Fibroblast of the aortic adventitia (primary cell): ENCODE measurements at regions not wholly inside any gene's neighbourhood (a gene's known extent, or its start where the extent isn't known, plus 50 kb on each side); places are given as distances from the start of the nearest gene placed in this dataset.

Source experiments
- DNase-seq: peaks from one replicate; pipeline ENCODE4 v3.0.0-alpha.2; 2010; ENCODE audit warnings: low read depth
- H3K4me3 ChIP-seq: 2 replicates; pipeline ENCODE4 v1.5.1; 2011; ENCODE audit warnings: low read depth, mild to moderate bottlenecking, control low read depth, low read length, moderate library complexity
- CTCF ChIP-seq: IDR thresholded peaks from 2 replicates; pipeline ENCODE4 v1.5.1; 2011; ENCODE audit warnings: mild to moderate bottlenecking, low read length, control low read depth, inconsistent platforms; ENCODE audit not compliant: insufficient read depth

DNA sequence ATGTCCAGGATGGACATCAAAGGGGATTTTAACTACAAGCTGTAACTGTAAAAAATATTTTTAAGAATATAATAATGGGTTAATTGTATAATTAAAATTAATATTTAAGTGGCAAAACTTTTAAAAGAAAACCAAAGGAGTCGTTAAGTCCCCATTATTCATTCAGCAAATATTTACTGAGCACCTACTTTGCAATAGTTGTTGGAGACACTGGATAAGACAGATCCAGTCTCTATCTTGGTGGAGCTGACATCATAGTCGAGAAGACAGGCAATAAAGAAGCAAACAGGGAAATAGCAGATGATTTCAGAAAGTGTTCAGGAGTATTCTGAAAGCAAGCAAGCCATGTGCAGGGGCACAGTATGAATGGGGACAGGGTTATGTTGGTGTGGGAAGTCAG lies 137.0 kb downstream of the CEBPB start:
- no peak for DNase-seq
- no peak for TF ChIP-seq CTCF
- H3K4me3 ChIP-seq: no peak overlapping the region

- DNase-seq: no peak
- TF ChIP-seq CTCF: no peak
Observed at GRCh38 chr20:50328222-50328979, 137.8 kb downstream of the CEBPB start.

GRCh38 chr20:50328996-50329898 lies 138.6 kb downstream of the CEBPB start:
- H3K4me3 ChIP-seq: no peak overlapping the region
- TF ChIP-seq CTCF: no peak
- DNase-seq: no peak

More at GRCh38 chr20:50328222-50328979, 137.8 kb downstream of the CEBPB start:
- no peak overlapping the region for H3K4me3 ChIP-seq

- H3K4me3 ChIP-seq: no peak overlapping the region
- DNase-seq: no peak
- TF ChIP-seq CTCF: no peak
Observed at GRCh38 chr20:50329981-50330503, 139.4 kb downstream of the CEBPB start.

DNA sequence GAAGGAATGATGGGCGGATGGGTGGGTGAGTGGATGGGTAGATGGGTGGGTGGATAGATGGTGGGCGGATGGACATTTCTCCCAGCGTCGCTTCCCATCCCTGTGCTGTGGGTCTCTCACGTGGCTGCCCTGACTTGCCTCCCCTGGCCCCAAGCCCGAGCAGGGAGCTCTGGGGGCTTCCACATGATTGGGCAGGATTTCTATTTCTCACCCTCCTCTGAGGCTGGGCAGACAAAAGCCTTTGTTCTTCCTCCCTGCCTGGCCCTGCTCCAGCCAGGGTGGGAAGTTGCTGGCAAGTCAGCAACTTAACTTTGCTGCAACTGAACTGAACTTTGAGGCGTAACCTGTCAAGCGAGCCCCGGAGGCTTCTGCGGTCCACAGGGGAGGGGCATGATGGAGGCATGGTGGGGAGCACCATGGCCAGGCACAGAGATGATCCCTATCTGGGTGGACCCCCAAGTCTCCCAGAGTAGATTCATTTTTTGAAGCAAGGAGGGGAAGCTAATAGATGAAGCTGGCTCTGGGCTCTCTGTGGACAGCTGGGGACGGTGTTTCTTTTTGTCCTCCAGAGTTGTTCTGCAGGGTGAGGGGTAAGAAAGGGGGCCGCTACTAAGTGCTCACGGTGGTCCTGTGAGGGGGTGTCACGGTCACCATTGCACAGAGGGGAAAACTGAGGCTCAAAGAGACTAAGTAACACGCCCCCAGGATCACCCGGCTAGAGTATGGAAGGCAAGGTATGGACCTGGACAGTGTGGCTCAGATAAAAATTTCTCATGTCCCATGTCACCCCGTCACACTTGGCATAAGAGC lies 140.1 kb downstream of the CEBPB start:
- no peak for TF ChIP-seq CTCF
- DNase-seq: no peak
- no peak overlapping the region for H3K4me3 ChIP-seq
